SU-DHL-6 (cell line): ENCODE measurements at regions not wholly inside any gene's neighbourhood (a gene's known extent, or its start where the extent isn't known, plus 50 kb on each side); places are given as distances from the start of the nearest gene placed in this dataset.

Experiments used
- CTCF ChIP-seq: fragments of 200-600 bp; sonication (generic); IDR thresholded peaks from one replicate; pipeline ENCODE4 v1.5.1; 2017; ENCODE audit warnings: antibody characterized with exemption, mild to moderate bottlenecking, low read length, moderate library complexity; ENCODE audit not compliant: insufficient read depth, poor library complexity, severe bottlenecking
- EZH2phosphoT487 ChIP-seq: fragments of 200-600 bp; sonication (generic), shearing (Covaris generic); conservative IDR thresholded peaks from 2 replicates; pipeline ENCODE4 v1.6.1; 2018; ENCODE audit warnings: mild to moderate bottlenecking, antibody characterized with exemption, low read length, moderate library complexity, mixed read lengths

GRCh38 chr4:32876546-32876945 is 2156.4 kb downstream of the PCDH7 start:
- TF ChIP-seq CTCF = no peak
- no peak for TF ChIP-seq EZH2phosphoT487
